Panc1 (cell line): ENCODE measurements at regions not wholly inside any gene's neighbourhood (a gene's known extent, or its start where the extent isn't known, plus 50 kb on each side); places are given as distances from the start of the nearest gene placed in this dataset.

Experiments used
- ATAC-seq: fragments of 200-7000 bp; cut with Tn5 transposase; 2 replicates; pipeline ENCODE4 v1.9.1; 2020; ENCODE audit warnings: mild to moderate bottlenecking, moderate library complexity
- BruUV-seq: library from RNA; stranded (reverse); fragments of 400-500 nt; replicated peaks from 2 replicates; lab custom pipeline; 2021; lab: Mats Ljungman, UMichigan
- CTCF ChIA-PET: fragments of 300-600 bp; sonication (Branson Sonifier 250); formaldehyde crosslinking; loops from one replicate; lab custom pipeline; 2022; ENCODE audit warnings: antibody characterized with exemption; lab: Charles Lee
- POLR2A ChIA-PET: fragments of 300-600 bp; sonication (Branson Sonifier 250); formaldehyde crosslinking; loops from one replicate; lab custom pipeline; 2022; ENCODE audit warnings: antibody characterized with exemption; lab: Charles Lee
- DNase-seq: peaks from one replicate; pipeline ENCODE4 v3.0.0-alpha.2; 2010; ENCODE audit warnings: low read depth, low spot score
- H3K27ac ChIP-seq: 2 replicates; pipeline ENCODE4 v1.5.1; 2011; ENCODE audit warnings: mild to moderate bottlenecking, low read length, inconsistent platforms
- H3K27me3 ChIP-seq: fragments of 200-500 bp; sonication (Bioruptor generic); 2 replicates; pipeline ENCODE4 v1.6.0; 2014; ENCODE audit warnings: low read length, inconsistent platforms; ENCODE audit not compliant: control insufficient read depth, insufficient read depth
- H3K36me3 ChIP-seq: fragments of 200-500 bp; sonication (Bioruptor generic); 2 replicates; pipeline ENCODE4 v1.5.1; 2014; ENCODE audit warnings: inconsistent platforms, mild to moderate bottlenecking, low read length, moderate library complexity; ENCODE audit not compliant: control insufficient read depth, insufficient read depth
- H3K4me1 ChIP-seq: 2 replicates; pipeline ENCODE4 v1.5.1; 2011; ENCODE audit warnings: inconsistent platforms, mild to moderate bottlenecking, low read length, moderate library complexity; ENCODE audit not compliant: control insufficient read depth, insufficient read depth
- H3K4me3 ChIP-seq, 2 experiments: 2 replicates each; pipeline ENCODE4 v1.5.1; 2011 to 2012; ENCODE audit warnings: low read depth in 2 of 2, low read length in 2 of 2, mild to moderate bottlenecking in 2 of 2, inconsistent platforms in 1 of 2, moderate library complexity in 1 of 2
- H3K9me3 ChIP-seq: fragments of 200-500 bp; sonication (Bioruptor generic); 2 replicates; pipeline ENCODE4 v1.5.1; 2014; ENCODE audit warnings: low read depth, mild to moderate bottlenecking, inconsistent platforms, low read length, moderate library complexity; ENCODE audit not compliant: control insufficient read depth, insufficient read depth
- POLR2AphosphoS5 ChIP-seq: IDR thresholded peaks from 2 replicates; pipeline ENCODE4 v1.6.1; 2012; ENCODE audit warnings: mild to moderate bottlenecking, low read depth, low read length, moderate library complexity
- REST ChIP-seq, 2 experiments: IDR thresholded peaks; 2 replicates each; pipeline ENCODE4 v1.6.1; 2011 to 2012; ENCODE audit warnings: low read depth in 2 of 2, control low read depth in 1 of 2, low read length in 1 of 2, mild to moderate bottlenecking in 1 of 2, moderate library complexity in 1 of 2; ENCODE audit not compliant: insufficient read depth in 1 of 2
- SIN3A ChIP-seq: IDR thresholded peaks from 2 replicates; pipeline ENCODE4 v1.6.1; 2012; ENCODE audit warnings: low read depth, mild to moderate bottlenecking, low read length, moderate library complexity, borderline replicate concordance; ENCODE audit not compliant: insufficient read depth
- TCF7L2 ChIP-seq: IDR thresholded peaks from 2 replicates; pipeline ENCODE4 v1.6.1; 2011; ENCODE audit warnings: mild to moderate bottlenecking, low read depth, low read length, inconsistent platforms
- in situ Hi-C: cut with HindIII; loops from 2 replicates; pipeline ENCODE4 v1.10.0; 2016; ENCODE audit warnings: low sequenced_read_pairs, low pct_unique_long_range_greater_than_20kb
- intact Hi-C: fragments of 100-400 bp; cut with micrococcal nuclease; formaldehyde crosslinking; loops from one replicate; pipeline ENCODE4 v1.10.0; 2022; ENCODE audit not compliant: unreplicated experiment
- TF ChIP-seq, protein P1 (sequence below): fragments of 450-650 bp; IDR thresholded peaks from 2 replicates; pipeline ENCODE4 v1.5.1; 2017; ENCODE audit warnings: mild to moderate bottlenecking

DNA sequence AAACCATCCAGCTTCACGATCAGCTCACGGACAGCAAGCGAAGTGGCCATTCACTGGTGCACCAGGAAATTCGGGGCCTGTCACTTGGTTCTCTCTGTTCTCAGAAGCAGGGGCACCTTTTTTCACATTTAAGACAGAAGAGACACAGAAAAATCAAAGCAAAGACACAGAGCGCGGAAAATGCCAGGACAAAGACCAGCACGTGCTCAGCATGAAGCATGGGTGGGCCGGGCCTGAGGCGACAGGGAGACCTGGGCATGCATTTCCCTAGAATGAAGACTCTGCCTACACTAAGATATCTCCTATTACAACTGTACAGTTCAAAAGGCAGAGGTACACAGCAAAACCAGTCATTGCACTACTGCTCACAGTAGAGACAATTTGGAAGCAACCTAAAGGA, 117.4 kb upstream of the ID2 start:
- POLR2A ChIA-PET = no interaction called here
- intact Hi-C loops (no loop called here), in situ Hi-C loops (no loop called here)
- Histone ChIP-seq H3K36me3 (no peaks in the 10 kb centered on the region), H3K9me3 (no peaks in the 10 kb centered on the region), H3K27me3 (no peaks in the 10 kb centered on the region), H3K4me1 (no peaks in the 10 kb centered on the region), H3K4me3 (no peak overlapping the region), H3K27ac (no peak overlapping the region)
- ATAC-seq = no peak
- DNase-seq = no peak
- CTCF ChIA-PET = no interaction called here
- TF ChIP-seq, protein P1, sequence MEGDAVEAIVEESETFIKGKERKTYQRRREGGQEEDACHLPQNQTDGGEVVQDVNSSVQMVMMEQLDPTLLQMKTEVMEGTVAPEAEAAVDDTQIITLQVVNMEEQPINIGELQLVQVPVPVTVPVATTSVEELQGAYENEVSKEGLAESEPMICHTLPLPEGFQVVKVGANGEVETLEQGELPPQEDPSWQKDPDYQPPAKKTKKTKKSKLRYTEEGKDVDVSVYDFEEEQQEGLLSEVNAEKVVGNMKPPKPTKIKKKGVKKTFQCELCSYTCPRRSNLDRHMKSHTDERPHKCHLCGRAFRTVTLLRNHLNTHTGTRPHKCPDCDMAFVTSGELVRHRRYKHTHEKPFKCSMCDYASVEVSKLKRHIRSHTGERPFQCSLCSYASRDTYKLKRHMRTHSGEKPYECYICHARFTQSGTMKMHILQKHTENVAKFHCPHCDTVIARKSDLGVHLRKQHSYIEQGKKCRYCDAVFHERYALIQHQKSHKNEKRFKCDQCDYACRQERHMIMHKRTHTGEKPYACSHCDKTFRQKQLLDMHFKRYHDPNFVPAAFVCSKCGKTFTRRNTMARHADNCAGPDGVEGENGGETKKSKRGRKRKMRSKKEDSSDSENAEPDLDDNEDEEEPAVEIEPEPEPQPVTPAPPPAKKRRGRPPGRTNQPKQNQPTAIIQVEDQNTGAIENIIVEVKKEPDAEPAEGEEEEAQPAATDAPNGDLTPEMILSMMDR = no peak
- TF ChIP-seq TCF7L2 = no peak
- BruUV-seq = no TSS peak

DNA sequence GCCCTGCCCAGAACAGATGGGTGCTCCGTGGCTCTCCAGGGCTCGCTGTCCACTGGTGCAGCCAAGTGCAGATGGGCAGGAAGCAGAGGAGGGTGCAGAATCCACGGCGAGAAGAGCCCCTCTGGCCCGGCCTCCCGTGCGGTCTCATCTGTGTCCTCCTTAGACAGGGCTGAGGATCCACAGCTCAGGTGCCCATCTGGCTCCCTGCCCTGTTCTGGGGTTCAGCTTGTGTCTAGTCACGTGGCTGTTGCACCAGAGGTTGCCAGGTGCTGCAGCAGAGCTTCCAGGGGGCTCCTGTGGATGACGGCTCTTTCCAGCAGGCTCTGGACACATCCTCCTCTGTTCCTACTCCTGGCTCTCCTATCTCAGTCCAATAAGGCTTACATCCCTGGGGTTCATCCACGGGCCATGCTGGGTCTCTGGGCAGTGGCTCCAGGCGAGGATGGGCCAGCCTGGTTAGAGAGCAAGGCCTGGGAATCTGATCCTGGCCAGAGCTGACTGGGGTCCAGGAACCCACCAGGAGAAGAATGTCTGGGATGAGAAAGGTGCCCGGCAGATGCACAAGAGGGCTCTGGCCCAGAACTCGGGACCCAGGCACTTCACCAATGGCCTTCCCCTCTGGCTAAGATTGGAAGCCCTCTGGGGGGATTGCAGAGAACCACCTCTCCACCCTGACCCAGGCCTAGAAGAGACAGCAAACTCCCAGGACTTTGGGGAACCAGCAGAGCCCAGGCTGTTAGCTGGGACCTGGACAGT, 116.3 kb upstream of the ID2 start:
- Histone ChIP-seq H3K27ac (no peak overlapping the region), H3K4me3 (no peak overlapping the region), H3K4me1 (no peaks in the 10 kb centered on the region), H3K36me3 (no peaks in the 10 kb centered on the region), H3K9me3 (no peaks in the 10 kb centered on the region), H3K27me3 (no peaks in the 10 kb centered on the region)
- ChIA-PET POLR2A (no interaction called here), CTCF (no interaction called here)
- DNase-seq = no peak
- intact Hi-C loops (no loop called here), in situ Hi-C loops (no loop called here)
- no peak for TF ChIP-seq SIN3A
- TF ChIP-seq, protein P1 = no peak
- no peak for TF ChIP-seq POLR2AphosphoS5
- TF ChIP-seq TCF7L2 = no peak
- no peak for TF ChIP-seq REST (IDR thresholded peaks at IDR 0.05; ENCODE audit: insufficient read depth in 1 of 2, low read depth in 2 of 2, low read length in 1 of 2)
- no peak for ATAC-seq
- no TSS peak for BruUV-seq
